ENCODE measurements at regions not wholly inside any gene's neighbourhood (a gene's known extent, or its start where the extent isn't known, plus 50 kb on each side); places are given as distances from the start of the nearest gene placed in this dataset. TPM values are rescaled to one million over a fixed set of nuclear protein-coding genes. Genes with fewer than 3 reads are reported as not detected.

Small RNAs in the stretch of these regions (microRNA-seq; reads per million reads assigned to microRNA genes)
- gene MIR3664: 6.6 reads per million, percentile 16 among the genes with 10 or more reads in this experiment

Small RNAs in the stretch of these regions (small RNA-seq; reads per million reads assigned to genes)
- not detected for gene MIR3664
- gene RF00019: not detected

Measured in thyroid gland (tissue), 2 donors.